Neuronal stem cell (in vitro differentiated cells): ENCODE measurements at regions not wholly inside any gene's neighbourhood (a gene's known extent, or its start where the extent isn't known, plus 50 kb on each side); places are given as distances from the start of the nearest gene placed in this dataset.

ENCODE experiments used
- DNase-seq: peaks from one replicate; pipeline ENCODE4 v3.0.0-alpha.2; 2013; ENCODE audit warnings: low spot score
- H2AFZ ChIP-seq: one replicate; pipeline ENCODE4 v1.6.1; 2013; ENCODE audit warnings: mild to moderate bottlenecking, low read length, inconsistent platforms
- H2AK5ac ChIP-seq: 2 replicates; pipeline ENCODE4 v1.6.1; 2013; ENCODE audit warnings: low read depth, mild to moderate bottlenecking, inconsistent platforms, low read length, moderate library complexity, mixed read lengths
- H2BK120ac ChIP-seq: 2 replicates; pipeline ENCODE4 v1.6.1; 2013; ENCODE audit warnings: low read depth, mild to moderate bottlenecking, inconsistent platforms, low read length, moderate library complexity, mixed read lengths
- H2BK12ac ChIP-seq: one replicate; pipeline ENCODE4 v1.6.1; 2013; ENCODE audit warnings: low read length, inconsistent platforms
- H2BK15ac ChIP-seq: 2 replicates; pipeline ENCODE4 v1.6.1; 2013; ENCODE audit warnings: mild to moderate bottlenecking, low read length, inconsistent platforms, mixed read lengths
- H2BK5ac ChIP-seq: one replicate; pipeline ENCODE4 v1.6.1; 2013; ENCODE audit warnings: inconsistent platforms, mild to moderate bottlenecking, low read length, moderate library complexity
- H3K14ac ChIP-seq: one replicate; pipeline ENCODE4 v1.6.1; 2013; ENCODE audit warnings: low read length, inconsistent platforms
- H3K18ac ChIP-seq: 2 replicates; pipeline ENCODE4 v1.6.1; 2013; ENCODE audit warnings: low read length, inconsistent platforms
- H3K23ac ChIP-seq: 2 replicates; pipeline ENCODE4 v1.6.1; 2013; ENCODE audit warnings: low read depth, mild to moderate bottlenecking, mixed read lengths, low read length, inconsistent platforms; ENCODE audit not compliant: poor library complexity
- H3K27ac ChIP-seq: replicated peaks from 3 replicates; pipeline ENCODE4 v1.5.1; 2013; ENCODE audit warnings: low read length, inconsistent platforms
- H3K27me3 ChIP-seq, 3 experiments: 2 replicates each; pipeline ENCODE4 v1.6.1; 2013; ENCODE audit warnings: low read length in 3 of 3, mild to moderate bottlenecking in 2 of 3, inconsistent platforms in 1 of 3, low read depth in 1 of 3, mixed read lengths in 1 of 3, moderate library complexity in 1 of 3; ENCODE audit not compliant: control insufficient read depth in 3 of 3, insufficient read depth in 3 of 3
- H3K36me3 ChIP-seq, 2 donors: replicated peaks in 1 of 2; 2 replicates each; pipeline ENCODE4 v1.6.1; 2013; ENCODE audit warnings: low read length in 2 of 2; ENCODE audit not compliant: control insufficient read depth in 2 of 2, insufficient read depth in 2 of 2
- H3K4ac ChIP-seq: 2 replicates; pipeline ENCODE4 v1.6.1; 2013; ENCODE audit warnings: inconsistent platforms, mild to moderate bottlenecking, low read length, moderate library complexity
- H3K4me1 ChIP-seq, 2 donors: 1 replicate in 1 of 2; 2 replicates in 1 of 2; pipeline ENCODE4 v1.6.1; 2013; ENCODE audit warnings: low read length in 2 of 2, low read depth in 1 of 2; ENCODE audit not compliant: control insufficient read depth in 2 of 2, insufficient read depth in 1 of 2
- H3K4me2 ChIP-seq: one replicate; pipeline ENCODE4 v1.6.1; 2013; ENCODE audit warnings: mild to moderate bottlenecking, low read length, inconsistent platforms; ENCODE audit not compliant: insufficient read depth, poor library complexity, severe bottlenecking
- H3K4me3 ChIP-seq, 2 donors: 2 replicates each; pipeline ENCODE4 v1.5.1; 2013; ENCODE audit warnings: low read length in 2 of 2, mild to moderate bottlenecking in 2 of 2, inconsistent platforms in 1 of 2, moderate library complexity in 1 of 2
- H3K79me1 ChIP-seq: one replicate; pipeline ENCODE4 v1.6.1; 2013; ENCODE audit warnings: low read depth, mild to moderate bottlenecking, inconsistent platforms, low read length, moderate library complexity
- H3K9ac ChIP-seq: one replicate; pipeline ENCODE4 v1.6.1; 2013; ENCODE audit warnings: mild to moderate bottlenecking, low read depth, low read length, inconsistent platforms; ENCODE audit not compliant: poor library complexity
- H3K9me3 ChIP-seq, 2 donors: replicated peaks in 1 of 2; 2 replicates each; pipeline versions ENCODE3 to v1.6.1; 2013; ENCODE audit warnings: low read length in 2 of 2, mild to moderate bottlenecking in 2 of 2, inconsistent platforms in 1 of 2, low read depth in 1 of 2, mixed read lengths in 1 of 2, moderate library complexity in 1 of 2; ENCODE audit not compliant: control insufficient read depth in 2 of 2, insufficient read depth in 1 of 2
- H4K8ac ChIP-seq: one replicate; pipeline ENCODE4 v1.6.1; 2013; ENCODE audit warnings: low read depth, mild to moderate bottlenecking, inconsistent platforms, low read length, moderate library complexity
- H4K91ac ChIP-seq: one replicate; pipeline ENCODE4 v1.6.1; 2013; ENCODE audit warnings: low read length, low read depth, mild to moderate bottlenecking, inconsistent platforms; ENCODE audit not compliant: poor library complexity
- WGBS, 2 donors: extraction: QIAGEN DNeasy Blood & Tissue Kit; methylation state at CpG; one replicate each; pipeline ENCODE4 v1.1.7; 2013; ENCODE audit warnings: missing lambda C conversion rate in 2 of 2, mixed read lengths in 1 of 2; ENCODE audit not compliant: insufficient read length in 2 of 2, insufficient replicate concordance in 1 of 2; ENCODE audit errors: extremely low coverage in 2 of 2; 5-methylcytosine and 5-hydroxymethylcytosine counted together

DNA sequence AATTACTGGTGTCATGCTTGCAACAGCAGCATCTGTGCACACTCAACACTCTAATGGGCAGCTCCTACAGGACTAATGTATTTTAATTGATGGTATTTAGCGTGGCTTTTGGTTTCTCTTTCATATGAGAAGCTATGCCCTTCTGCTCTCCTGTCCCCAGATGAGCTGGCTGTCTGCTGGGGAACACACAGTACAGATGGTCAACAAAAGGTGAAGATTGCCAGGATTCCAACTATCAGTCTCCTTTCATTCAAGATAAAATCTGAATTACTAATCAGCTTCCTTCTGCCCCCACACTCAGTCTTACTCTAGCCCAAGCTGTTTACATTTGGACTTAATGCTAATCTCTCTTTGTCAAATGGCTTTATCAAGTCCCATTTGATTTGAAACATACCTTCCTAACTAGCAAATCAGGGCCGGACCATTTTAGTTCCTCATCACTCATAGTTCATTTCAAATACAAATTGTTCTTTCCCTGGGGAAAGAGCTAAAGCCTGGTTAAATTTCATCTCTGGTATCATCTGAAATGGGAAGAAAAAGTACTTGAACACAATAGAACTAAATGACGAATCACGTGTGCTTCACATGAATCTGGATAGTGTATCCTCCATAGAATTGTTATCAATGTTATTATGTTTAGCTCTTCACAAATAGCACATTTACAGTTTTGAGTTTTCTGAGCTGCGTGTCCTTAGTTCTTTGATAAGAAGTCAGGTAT lies 988.0 kb downstream of the PCDH17 start:
- H3K27me3 ChIP-seq = no peaks in the 10 kb centered on the region
- no peak overlapping the region for H3K9ac ChIP-seq
- H2BK12ac ChIP-seq = no peak overlapping the region
- peak overlapping the region in 1 of 2 donors; percentile 10 for H3K4me3 ChIP-seq
- H3K36me3 ChIP-seq = no peaks in the 10 kb centered on the region
- H4K8ac ChIP-seq = no peak overlapping the region
- no peak overlapping the region for H3K4ac ChIP-seq
- H3K14ac ChIP-seq = no peak overlapping the region
- no peak overlapping the region for H3K18ac ChIP-seq
- H3K4me1 ChIP-seq = peaks cover 7 to 26% of the 10 kb centered on the region in 2 donors
- no CpG with 5 or more reads among the region's 5 CpGs for WGBS, 2 donors
- no peak overlapping the region for H2BK120ac ChIP-seq
- no peak overlapping the region for H3K23ac ChIP-seq
- DNase-seq = no peak
- H3K27ac ChIP-seq = no peak overlapping the region
- no peak overlapping the region for H2BK15ac ChIP-seq
- H3K79me1 ChIP-seq = no peaks in the 10 kb centered on the region
- no peak overlapping the region for H3K4me2 ChIP-seq
- no peak overlapping the region for H2BK5ac ChIP-seq
- no peaks in the 10 kb centered on the region for H3K9me3 ChIP-seq
- peak overlapping the region; percentile 85 for H2AFZ ChIP-seq
- no peak overlapping the region for H4K91ac ChIP-seq
- no peak overlapping the region for H2AK5ac ChIP-seq

DNA sequence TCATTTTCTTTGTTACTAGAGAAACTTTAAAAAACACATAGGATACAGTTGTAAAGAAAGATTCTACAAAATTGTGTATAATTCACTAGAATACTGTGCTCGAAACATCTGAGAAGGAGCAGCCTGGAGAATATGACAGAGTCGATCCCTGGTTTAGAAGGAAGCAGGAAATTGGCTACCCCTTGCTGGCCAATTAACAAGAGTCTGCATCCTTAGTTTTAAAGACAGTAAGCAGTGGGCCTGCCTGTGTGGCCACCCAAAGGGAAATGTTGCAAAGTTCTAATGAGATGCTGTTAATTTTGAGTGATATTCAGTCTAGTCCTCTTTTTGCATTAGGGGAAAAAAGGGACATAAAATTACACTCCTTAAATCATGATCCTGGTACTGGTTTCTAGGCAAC lies 988.6 kb downstream of the PCDH17 start:
- peak overlapping the region in 1 of 2 donors; percentile 10 for H3K4me3 ChIP-seq
- no CpG with 5 or more reads among the region's 2 CpGs for WGBS, 2 donors
- peak overlapping the region; percentile 85 for H2AFZ ChIP-seq
- no peak overlapping the region for H3K23ac ChIP-seq
- DNase-seq = no peak
- H3K4me1 ChIP-seq = peaks cover 7 to 26% of the 10 kb centered on the region in 2 donors
- peaks cover under 1% of the 10 kb centered on the region for H3K79me1 ChIP-seq
- H4K91ac ChIP-seq = no peak overlapping the region
- no peak overlapping the region for H3K18ac ChIP-seq
- no peak overlapping the region for H2BK5ac ChIP-seq
- no peak overlapping the region for H2BK15ac ChIP-seq
- no peak overlapping the region for H3K14ac ChIP-seq
- no peaks in the 10 kb centered on the region for H3K27me3 ChIP-seq
- H3K4ac ChIP-seq = no peak overlapping the region
- no peak overlapping the region for H3K4me2 ChIP-seq
- H2BK120ac ChIP-seq = no peak overlapping the region
- H3K9me3 ChIP-seq = no peaks in the 10 kb centered on the region
- H3K36me3 ChIP-seq = no peaks in the 10 kb centered on the region
- H3K9ac ChIP-seq = no peak overlapping the region
- H2AK5ac ChIP-seq = no peak overlapping the region
- no peak overlapping the region for H2BK12ac ChIP-seq
- no peak overlapping the region for H4K8ac ChIP-seq
- H3K27ac ChIP-seq = peak overlapping the region; percentile 6

DNA sequence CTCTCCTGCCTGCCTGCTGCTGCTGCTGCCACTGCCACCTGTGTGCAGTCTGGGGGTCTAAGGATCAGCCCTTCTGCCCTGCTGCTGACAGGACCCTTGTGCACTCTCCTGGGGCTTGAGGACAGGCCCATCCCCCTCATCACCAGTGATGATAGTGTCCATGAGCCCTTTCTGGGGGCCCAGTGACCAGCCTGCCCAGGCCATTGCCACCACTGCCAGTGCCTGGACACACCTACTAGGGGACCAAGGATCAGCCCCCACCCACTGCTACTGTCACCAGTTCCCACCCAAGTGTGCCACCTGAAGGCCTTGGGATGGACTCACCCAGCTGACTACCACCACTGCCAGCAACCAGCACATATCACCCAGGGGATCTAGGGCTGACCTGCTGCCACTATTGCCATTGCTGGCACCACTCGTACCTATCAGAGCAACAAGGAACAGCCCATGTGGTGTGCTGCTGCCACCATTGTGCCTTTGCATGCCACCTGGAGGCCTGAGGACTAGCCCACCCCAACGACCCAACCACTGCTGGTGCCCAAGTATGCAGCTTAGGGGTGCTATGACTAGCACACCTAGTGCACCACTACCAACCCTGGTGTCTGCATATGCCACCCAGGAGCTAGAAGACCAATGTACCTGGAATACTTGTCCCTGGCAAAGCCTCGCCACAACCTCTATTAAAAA lies 994.3 kb downstream of the PCDH17 start:
- no peak overlapping the region for H3K4me3 ChIP-seq
- WGBS, 2 donors = no CpG with 5 or more reads among the region's 3 CpGs
- peak overlapping the region; percentile 58 for H2BK12ac ChIP-seq
- no peak overlapping the region for H3K4ac ChIP-seq
- peak overlapping the region; percentile 89 for H2BK15ac ChIP-seq
- peak overlapping the region; percentile 84 for H3K18ac ChIP-seq
- H2BK120ac ChIP-seq = peak overlapping the region; percentile 52
- H3K27me3 ChIP-seq = no peaks in the 10 kb centered on the region
- no peaks in the 10 kb centered on the region for H3K36me3 ChIP-seq
- peaks cover 2 to 12% of the 10 kb centered on the region in 2 donors for H3K9me3 ChIP-seq
- H2AK5ac ChIP-seq = no peak overlapping the region
- no peak overlapping the region for H3K23ac ChIP-seq
- H2BK5ac ChIP-seq = no peak overlapping the region
- no peak overlapping the region for H4K91ac ChIP-seq
- peaks cover 0 to 4% of the 10 kb centered on the region in 2 donors for H3K4me1 ChIP-seq
- no peak for DNase-seq
- no peak overlapping the region for H3K9ac ChIP-seq
- peaks cover 2% of the 10 kb centered on the region for H3K79me1 ChIP-seq
- no peak overlapping the region for H2AFZ ChIP-seq
- H3K4me2 ChIP-seq = no peak overlapping the region
- H3K14ac ChIP-seq = peak overlapping the region; percentile 79
- H3K27ac ChIP-seq = no peak overlapping the region
- H4K8ac ChIP-seq = no peak overlapping the region

DNA sequence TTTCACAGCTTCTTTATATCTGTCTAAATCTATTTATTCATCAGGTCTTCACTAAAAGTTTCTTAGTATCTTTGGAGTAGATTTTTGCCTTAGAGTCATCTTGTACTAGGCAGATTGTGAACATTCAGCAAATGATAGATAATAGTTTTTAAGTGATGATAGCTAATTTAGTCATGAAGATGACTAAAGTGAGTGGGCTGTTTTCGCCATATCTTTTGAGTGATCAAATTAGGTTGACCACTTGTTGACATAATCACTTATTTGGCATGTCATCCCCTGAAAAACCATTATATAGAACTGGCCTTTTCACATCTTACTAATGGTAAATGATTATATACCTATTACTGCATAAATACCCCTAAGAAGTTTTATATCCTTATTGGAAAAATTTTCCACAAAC lies 999.2 kb downstream of the PCDH17 start:
- no peak overlapping the region for H2AFZ ChIP-seq
- no peak overlapping the region for H2BK5ac ChIP-seq
- H3K4me1 ChIP-seq = no peaks in the 10 kb centered on the region
- whole genome bisulfite sequencing, 2 donors = no CpG with 5 or more reads among the region's 1 CpG
- no peak overlapping the region for H2BK12ac ChIP-seq
- no peaks in the 10 kb centered on the region for H3K79me1 ChIP-seq
- no peak overlapping the region for H3K23ac ChIP-seq
- no peak overlapping the region for H4K91ac ChIP-seq
- H2BK15ac ChIP-seq = no peak overlapping the region
- peaks cover 0 to 12% of the 10 kb centered on the region in 2 donors for H3K9me3 ChIP-seq
- no peak overlapping the region for H3K14ac ChIP-seq
- no peak overlapping the region for H2AK5ac ChIP-seq
- DNase-seq = no peak
- H3K4me3 ChIP-seq = no peak overlapping the region
- H3K27ac ChIP-seq = no peak overlapping the region
- H2BK120ac ChIP-seq = no peak overlapping the region
- no peak overlapping the region for H3K4me2 ChIP-seq
- no peak overlapping the region for H3K4ac ChIP-seq
- H3K27me3 ChIP-seq = no peaks in the 10 kb centered on the region
- no peak overlapping the region for H3K18ac ChIP-seq
- H4K8ac ChIP-seq = no peak overlapping the region
- H3K36me3 ChIP-seq = no peaks in the 10 kb centered on the region
- H3K9ac ChIP-seq = no peak overlapping the region
